ENCODE measurements at regions not wholly inside any gene's neighbourhood (a gene's known extent, or its start where the extent isn't known, plus 50 kb on each side); places are given as distances from the start of the nearest gene placed in this dataset.

DNA sequence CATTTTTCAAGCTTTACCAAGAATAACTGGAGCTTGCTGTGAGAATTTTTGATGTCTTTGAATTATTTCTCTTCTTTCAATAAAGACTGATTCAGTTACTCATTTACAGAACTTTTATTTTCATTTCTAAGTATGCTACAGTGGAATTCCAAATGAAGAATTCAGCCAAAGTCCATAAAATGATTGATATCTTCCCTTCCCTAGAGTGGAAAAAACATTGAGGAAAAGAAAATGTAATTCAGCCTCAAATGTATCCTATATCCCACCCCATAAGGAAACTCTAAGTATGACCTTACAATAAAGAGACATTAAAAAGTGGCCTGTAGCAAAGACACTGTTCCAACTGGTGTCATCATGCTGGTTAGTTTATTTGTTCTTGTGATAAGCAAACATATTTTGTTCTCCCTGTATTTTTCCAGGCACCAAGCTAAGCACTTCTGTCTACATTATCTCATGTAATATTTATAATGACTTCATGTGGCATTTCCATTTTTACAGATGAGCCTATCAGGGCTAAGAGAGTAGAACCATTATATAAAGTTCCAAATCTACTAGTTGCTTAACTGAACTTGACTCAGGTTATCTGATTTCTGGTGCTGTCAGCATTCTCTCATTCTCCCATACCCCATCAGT lies 450.4 kb downstream of the NEBL start:
- Histone ChIP-seq H3K36me3 (ENCODE audit: insufficient read depth, low read length) (no peaks in the 10 kb centered on the region), H2AFZ (ENCODE audit: low read depth, low read length) (no peak overlapping the region), H3K4me1 (ENCODE audit: insufficient read depth, low read length) (no peaks in the 10 kb centered on the region), H3K27me3 (ENCODE audit: insufficient read depth, low read length) (no peaks in the 10 kb centered on the region), H3K4me3 (ENCODE audit: low read length) (no peak overlapping the region), H3K9me3 (ENCODE audit: low read length) (peaks cover 4% of the 10 kb centered on the region)

DNA sequence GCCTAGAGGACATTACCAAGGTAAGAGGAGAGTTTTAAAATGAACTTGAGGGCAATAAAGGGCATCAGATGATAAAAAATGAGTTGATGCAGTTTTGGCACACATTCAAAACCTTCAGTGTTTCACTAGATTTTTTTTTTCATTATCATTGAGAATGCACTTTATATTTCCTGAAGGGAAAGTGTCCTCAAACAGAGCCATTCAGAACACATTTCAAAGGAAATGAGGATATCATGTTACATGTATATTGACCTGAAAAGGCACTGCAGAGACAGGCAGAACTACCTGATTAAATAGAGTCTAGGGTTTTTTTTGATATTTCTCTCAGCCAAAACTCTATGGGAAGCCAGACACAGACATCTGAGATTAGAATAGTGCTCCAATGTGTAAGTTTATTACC lies 454.0 kb downstream of the NEBL start:
- H3K36me3 ChIP-seq (ENCODE audit: insufficient read depth, low read length), result no peaks in the 10 kb centered on the region
- H3K9me3 ChIP-seq (ENCODE audit: low read length), result peaks cover 9% of the 10 kb centered on the region
- no peak overlapping the region for H3K4me3 ChIP-seq (ENCODE audit: low read length)
- H3K27me3 ChIP-seq (ENCODE audit: insufficient read depth, low read length), result no peaks in the 10 kb centered on the region
- no peaks in the 10 kb centered on the region for H3K4me1 ChIP-seq (ENCODE audit: insufficient read depth, low read length)
- H2AFZ ChIP-seq (ENCODE audit: low read depth, low read length), result no peak overlapping the region

GRCh38 chr10:20429742-20430141 lies 467.4 kb downstream of the NEBL start:
- no peaks in the 10 kb centered on the region for H3K27me3 ChIP-seq (ENCODE audit: insufficient read depth, low read length)
- H3K4me3 ChIP-seq (ENCODE audit: low read length), result no peak overlapping the region
- no peak overlapping the region for H2AFZ ChIP-seq (ENCODE audit: low read depth, low read length)
- H3K9me3 ChIP-seq (ENCODE audit: low read length), result peaks cover 13% of the 10 kb centered on the region
- H3K4me1 ChIP-seq (ENCODE audit: insufficient read depth, low read length), result no peaks in the 10 kb centered on the region
- H3K36me3 ChIP-seq (ENCODE audit: insufficient read depth, low read length), result no peaks in the 10 kb centered on the region

DNA sequence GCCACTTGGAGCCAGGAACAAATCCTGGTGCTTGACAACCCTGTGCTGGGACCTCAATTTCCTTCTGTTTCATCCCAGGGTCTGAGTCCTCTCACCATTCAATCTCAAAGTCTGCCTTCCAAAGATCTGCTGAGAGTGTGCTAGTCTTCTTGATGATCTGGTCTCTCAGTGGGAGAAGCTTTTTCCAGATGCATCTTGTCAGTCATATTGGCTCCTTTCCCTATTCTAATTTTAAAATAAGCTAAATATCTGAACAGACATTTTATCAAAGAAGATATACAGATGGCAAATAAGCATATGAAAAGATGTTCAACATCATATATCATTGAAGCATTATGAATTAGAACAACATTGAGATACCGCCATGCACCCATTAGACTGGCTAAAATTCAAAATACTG lies 469.3 kb downstream of the NEBL start:
- Histone ChIP-seq H3K9me3 (ENCODE audit: low read length) (peaks cover 13% of the 10 kb centered on the region), H3K4me1 (ENCODE audit: insufficient read depth, low read length) (no peaks in the 10 kb centered on the region), H3K4me3 (ENCODE audit: low read length) (no peak overlapping the region), H3K36me3 (ENCODE audit: insufficient read depth, low read length) (no peaks in the 10 kb centered on the region), H2AFZ (ENCODE audit: low read depth, low read length) (no peak overlapping the region), H3K27me3 (ENCODE audit: insufficient read depth, low read length) (no peaks in the 10 kb centered on the region)

DNA sequence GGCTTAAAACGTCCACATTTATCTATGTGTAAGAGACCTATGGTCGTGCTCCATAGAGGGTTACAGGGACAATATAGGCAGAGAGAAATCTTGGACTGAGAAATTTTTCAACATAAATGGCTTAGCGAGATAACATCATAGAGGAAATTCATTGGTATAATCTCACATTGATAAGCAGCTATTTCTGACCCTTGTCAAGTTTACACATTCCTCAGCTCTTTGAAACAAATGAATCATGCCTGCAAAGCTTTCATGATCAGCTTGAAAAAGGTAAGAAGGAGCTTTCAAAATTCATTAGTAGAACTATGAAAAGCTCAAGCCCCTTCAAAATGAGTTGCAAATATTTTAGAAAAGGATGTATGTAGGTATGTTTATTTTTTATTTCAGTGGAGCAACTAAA lies 478.8 kb downstream of the NEBL start:
- no peaks in the 10 kb centered on the region for H3K4me1 ChIP-seq (ENCODE audit: insufficient read depth, low read length)
- H3K36me3 ChIP-seq (ENCODE audit: insufficient read depth, low read length), result no peaks in the 10 kb centered on the region
- no peaks in the 10 kb centered on the region for H3K9me3 ChIP-seq (ENCODE audit: low read length)
- H2AFZ ChIP-seq (ENCODE audit: low read depth, low read length), result no peak overlapping the region
- no peak overlapping the region for H3K4me3 ChIP-seq (ENCODE audit: low read length)
- no peaks in the 10 kb centered on the region for H3K27me3 ChIP-seq (ENCODE audit: insufficient read depth, low read length)

DNA sequence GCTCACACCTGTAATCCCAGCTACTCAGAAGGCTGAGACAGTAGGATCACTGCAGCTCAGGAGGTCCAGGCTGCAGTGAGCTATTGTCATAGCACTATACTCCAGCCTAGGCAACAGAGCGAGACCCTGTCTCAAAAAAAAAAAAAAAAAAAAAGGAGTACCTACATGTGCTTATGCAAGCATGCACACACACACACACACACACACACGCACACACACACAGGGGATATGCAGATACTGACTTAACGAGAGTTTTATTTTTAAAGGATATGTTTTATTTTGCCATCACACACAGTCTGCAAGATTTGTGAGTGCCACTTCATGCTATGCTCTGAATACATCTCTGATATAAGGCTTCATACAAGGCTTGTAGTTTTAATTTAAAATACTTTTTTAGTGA lies 479.3 kb downstream of the NEBL start:
- Histone ChIP-seq H3K36me3 (ENCODE audit: insufficient read depth, low read length) (no peaks in the 10 kb centered on the region), H3K4me3 (ENCODE audit: low read length) (no peak overlapping the region), H3K4me1 (ENCODE audit: insufficient read depth, low read length) (no peaks in the 10 kb centered on the region), H3K9me3 (ENCODE audit: low read length) (no peaks in the 10 kb centered on the region), H2AFZ (ENCODE audit: low read depth, low read length) (no peak overlapping the region), H3K27me3 (ENCODE audit: insufficient read depth, low read length) (no peaks in the 10 kb centered on the region)

GRCh38 chr10:20415684-20416083 lies 481.4 kb downstream of the NEBL start:
- no peaks in the 10 kb centered on the region for H3K27me3 ChIP-seq (ENCODE audit: insufficient read depth, low read length)
- H3K4me3 ChIP-seq (ENCODE audit: low read length), result no peak overlapping the region
- H2AFZ ChIP-seq (ENCODE audit: low read depth, low read length), result no peak overlapping the region
- no peaks in the 10 kb centered on the region for H3K4me1 ChIP-seq (ENCODE audit: insufficient read depth, low read length)
- H3K36me3 ChIP-seq (ENCODE audit: insufficient read depth, low read length), result no peaks in the 10 kb centered on the region
- H3K9me3 ChIP-seq (ENCODE audit: low read length), result no peaks in the 10 kb centered on the region

GRCh38 chr10:20407357-20407756 lies 489.8 kb downstream of the NEBL start:
- Histone ChIP-seq H3K9me3 (ENCODE audit: low read length) (no peaks in the 10 kb centered on the region), H3K36me3 (ENCODE audit: insufficient read depth, low read length) (no peaks in the 10 kb centered on the region), H3K27me3 (ENCODE audit: insufficient read depth, low read length) (no peaks in the 10 kb centered on the region), H2AFZ (ENCODE audit: low read depth, low read length) (no peak overlapping the region), H3K4me3 (ENCODE audit: low read length) (no peak overlapping the region), H3K4me1 (ENCODE audit: insufficient read depth, low read length) (no peaks in the 10 kb centered on the region)

- Histone ChIP-seq H3K4me1 (ENCODE audit: insufficient read depth, low read length) (no peaks in the 10 kb centered on the region), H3K4me3 (ENCODE audit: low read length) (no peak overlapping the region), H3K27me3 (ENCODE audit: insufficient read depth, low read length) (no peaks in the 10 kb centered on the region), H3K36me3 (ENCODE audit: insufficient read depth, low read length) (no peaks in the 10 kb centered on the region), H2AFZ (ENCODE audit: low read depth, low read length) (no peak overlapping the region), H3K9me3 (ENCODE audit: low read length) (no peaks in the 10 kb centered on the region)
Observed at GRCh38 chr10:20406281-20407104, 490.6 kb downstream of the NEBL start.

DNA sequence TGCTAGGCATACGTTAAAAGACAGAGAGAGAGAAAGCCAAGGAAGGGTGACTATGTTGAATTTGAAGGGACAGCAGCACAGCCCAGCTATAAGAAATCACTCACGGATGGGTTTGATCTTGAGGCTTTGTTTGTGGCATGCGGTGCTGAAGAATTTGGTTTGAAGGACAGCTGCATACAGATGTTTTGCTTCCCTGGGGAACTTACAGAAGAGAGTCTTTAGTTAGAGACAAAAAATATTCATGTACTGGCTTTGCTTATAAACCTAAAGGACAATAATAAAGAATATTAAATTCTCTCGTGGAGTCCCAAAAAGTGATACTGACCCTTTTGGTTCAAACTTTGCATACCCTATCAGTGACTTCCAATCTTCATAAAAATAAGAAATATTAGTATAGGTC lies 491.4 kb downstream of the NEBL start:
- Histone ChIP-seq H3K4me1 (ENCODE audit: insufficient read depth, low read length) (no peaks in the 10 kb centered on the region), H2AFZ (ENCODE audit: low read depth, low read length) (no peak overlapping the region), H3K4me3 (ENCODE audit: low read length) (no peak overlapping the region), H3K27me3 (ENCODE audit: insufficient read depth, low read length) (no peaks in the 10 kb centered on the region), H3K9me3 (ENCODE audit: low read length) (no peaks in the 10 kb centered on the region), H3K36me3 (ENCODE audit: insufficient read depth, low read length) (no peaks in the 10 kb centered on the region)

DNA sequence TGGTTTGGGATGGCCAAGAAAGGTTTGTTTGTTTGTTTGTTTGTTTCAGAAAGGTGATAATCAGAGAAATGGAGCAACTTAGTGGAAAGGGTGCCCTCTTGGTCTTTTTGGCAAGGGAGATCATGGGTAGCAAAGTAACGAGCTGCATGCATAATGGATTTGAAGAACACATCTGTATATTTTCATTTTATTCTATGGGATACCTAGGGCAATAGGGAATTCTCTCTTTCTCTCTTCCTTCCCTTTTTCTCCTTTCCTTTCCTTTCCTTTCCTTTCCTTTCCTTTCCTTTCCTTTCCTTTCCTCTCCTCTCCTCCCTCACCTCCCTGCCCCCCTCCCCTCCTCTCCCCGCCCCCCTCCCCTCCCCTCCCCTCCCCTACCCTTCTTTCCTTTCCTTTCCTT lies 492.1 kb downstream of the NEBL start:
- H2AFZ ChIP-seq (ENCODE audit: low read depth, low read length), result no peak overlapping the region
- no peaks in the 10 kb centered on the region for H3K27me3 ChIP-seq (ENCODE audit: insufficient read depth, low read length)
- H3K4me3 ChIP-seq (ENCODE audit: low read length), result no peak overlapping the region
- no peaks in the 10 kb centered on the region for H3K36me3 ChIP-seq (ENCODE audit: insufficient read depth, low read length)
- no peaks in the 10 kb centered on the region for H3K4me1 ChIP-seq (ENCODE audit: insufficient read depth, low read length)
- no peaks in the 10 kb centered on the region for H3K9me3 ChIP-seq (ENCODE audit: low read length)

DNA sequence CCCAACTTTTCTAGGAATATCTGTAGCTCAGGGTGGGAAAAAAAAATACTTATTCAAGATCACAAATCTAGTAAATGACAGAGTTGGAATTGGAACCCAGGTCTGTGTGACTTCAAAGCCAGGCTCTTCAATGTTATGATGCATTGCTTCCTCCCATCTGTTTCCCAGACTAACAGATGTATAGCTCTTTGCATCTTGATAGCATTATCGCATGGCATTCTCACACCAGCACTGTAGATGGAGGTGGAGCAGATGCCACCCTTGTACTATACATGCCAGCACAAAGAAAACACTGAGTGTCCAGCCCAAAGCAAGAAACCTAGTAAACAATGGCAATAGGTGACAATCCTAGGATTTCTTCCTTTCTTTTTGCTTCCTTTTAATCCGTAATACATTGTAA lies 497.3 kb downstream of the NEBL start:
- no peak overlapping the region for H2AFZ ChIP-seq (ENCODE audit: low read depth, low read length)
- H3K9me3 ChIP-seq (ENCODE audit: low read length), result no peaks in the 10 kb centered on the region
- no peaks in the 10 kb centered on the region for H3K27me3 ChIP-seq (ENCODE audit: insufficient read depth, low read length)
- no peaks in the 10 kb centered on the region for H3K4me1 ChIP-seq (ENCODE audit: insufficient read depth, low read length)
- no peak overlapping the region for H3K4me3 ChIP-seq (ENCODE audit: low read length)
- H3K36me3 ChIP-seq (ENCODE audit: insufficient read depth, low read length), result no peaks in the 10 kb centered on the region

- no peaks in the 10 kb centered on the region for H3K9me3 ChIP-seq (ENCODE audit: low read length)
- no peaks in the 10 kb centered on the region for H3K36me3 ChIP-seq (ENCODE audit: insufficient read depth, low read length)
- no peaks in the 10 kb centered on the region for H3K27me3 ChIP-seq (ENCODE audit: insufficient read depth, low read length)
- no peak overlapping the region for H2AFZ ChIP-seq (ENCODE audit: low read depth, low read length)
- no peaks in the 10 kb centered on the region for H3K4me1 ChIP-seq (ENCODE audit: insufficient read depth, low read length)
- no peak overlapping the region for H3K4me3 ChIP-seq (ENCODE audit: low read length)
Observed at GRCh38 chr10:20396701-20397100, 500.4 kb downstream of the NEBL start.

GRCh38 chr10:20396205-20396604 lies 500.9 kb downstream of the NEBL start:
- no peaks in the 10 kb centered on the region for H3K36me3 ChIP-seq (ENCODE audit: insufficient read depth, low read length)
- no peaks in the 10 kb centered on the region for H3K9me3 ChIP-seq (ENCODE audit: low read length)
- H2AFZ ChIP-seq (ENCODE audit: low read depth, low read length), result no peak overlapping the region
- H3K4me3 ChIP-seq (ENCODE audit: low read length), result no peak overlapping the region
- no peaks in the 10 kb centered on the region for H3K27me3 ChIP-seq (ENCODE audit: insufficient read depth, low read length)
- no peaks in the 10 kb centered on the region for H3K4me1 ChIP-seq (ENCODE audit: insufficient read depth, low read length)

Data from neuron (in vitro differentiated cells).